ENCODE measurements at regions not wholly inside any gene's neighbourhood (a gene's known extent, or its start where the extent isn't known, plus 50 kb on each side); places are given as distances from the start of the nearest gene placed in this dataset.

DNA sequence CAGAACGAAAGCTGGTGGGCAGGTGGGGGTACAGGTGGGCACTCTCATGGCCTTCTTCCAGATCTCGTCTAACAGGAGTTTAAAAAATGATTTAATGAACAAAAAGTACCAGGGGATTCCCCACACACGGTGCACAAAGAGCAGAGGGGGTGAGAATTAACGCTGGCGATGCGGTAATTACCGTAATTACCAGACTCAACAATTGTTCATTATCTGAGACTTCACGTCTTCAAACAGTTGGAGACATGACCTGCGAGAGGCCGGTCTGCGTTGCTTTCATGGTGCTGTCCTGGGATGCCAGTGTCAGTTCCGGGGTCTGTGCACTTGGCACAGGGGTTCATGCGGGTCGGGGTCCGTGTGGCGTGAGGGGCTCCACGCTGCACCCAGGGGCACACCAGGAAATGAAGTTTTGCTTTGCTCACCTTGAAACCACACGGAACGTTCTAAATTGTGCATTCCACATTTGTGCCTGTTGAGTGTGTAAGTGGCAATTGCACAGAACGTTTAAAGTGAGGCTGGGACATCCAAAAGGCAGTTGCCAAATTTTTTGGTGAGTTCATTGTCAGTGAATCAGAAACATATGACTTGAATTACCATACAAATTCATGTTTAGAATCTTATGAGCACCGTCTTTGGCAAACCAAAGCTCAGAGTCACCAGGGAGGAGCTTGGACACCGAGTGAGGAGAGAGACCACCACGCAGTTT lies 256.4 kb upstream of the IRX1 start:
- no peak overlapping the region for H3K4me3 ChIP-seq
- WGBS, 2 donors, result 50 to 62% methylated on average over 23 of the region's 23 CpGs

GRCh38 chr5:3337812-3338541 lies 257.7 kb upstream of the IRX1 start:
- Histone ChIP-seq H3K36me3 (no peaks in the 10 kb centered on the region), H3K9me3 (no peaks in the 10 kb centered on the region), H3K27me3 (no peaks in the 10 kb centered on the region), H3K27ac (no peak overlapping the region), H3K4me1 (no peaks in the 10 kb centered on the region), H3K4me3 (no peak overlapping the region)
- FAIRE-seq (no peak), ATAC-seq (no peak), DNase-seq (no peak)
- intact Hi-C loops (cut with DNase I), result no loop called here
- 56 to 61% methylated on average over 16 of the region's 16 CpGs for WGBS, 2 donors
- TF ChIP-seq, protein P1, sequence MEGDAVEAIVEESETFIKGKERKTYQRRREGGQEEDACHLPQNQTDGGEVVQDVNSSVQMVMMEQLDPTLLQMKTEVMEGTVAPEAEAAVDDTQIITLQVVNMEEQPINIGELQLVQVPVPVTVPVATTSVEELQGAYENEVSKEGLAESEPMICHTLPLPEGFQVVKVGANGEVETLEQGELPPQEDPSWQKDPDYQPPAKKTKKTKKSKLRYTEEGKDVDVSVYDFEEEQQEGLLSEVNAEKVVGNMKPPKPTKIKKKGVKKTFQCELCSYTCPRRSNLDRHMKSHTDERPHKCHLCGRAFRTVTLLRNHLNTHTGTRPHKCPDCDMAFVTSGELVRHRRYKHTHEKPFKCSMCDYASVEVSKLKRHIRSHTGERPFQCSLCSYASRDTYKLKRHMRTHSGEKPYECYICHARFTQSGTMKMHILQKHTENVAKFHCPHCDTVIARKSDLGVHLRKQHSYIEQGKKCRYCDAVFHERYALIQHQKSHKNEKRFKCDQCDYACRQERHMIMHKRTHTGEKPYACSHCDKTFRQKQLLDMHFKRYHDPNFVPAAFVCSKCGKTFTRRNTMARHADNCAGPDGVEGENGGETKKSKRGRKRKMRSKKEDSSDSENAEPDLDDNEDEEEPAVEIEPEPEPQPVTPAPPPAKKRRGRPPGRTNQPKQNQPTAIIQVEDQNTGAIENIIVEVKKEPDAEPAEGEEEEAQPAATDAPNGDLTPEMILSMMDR (IDR thresholded peaks at IDR 0.05), result no peak

More for the DNA sequence above, 256.4 kb upstream of the IRX1 start:
- no peak overlapping the region for H3K27ac ChIP-seq
- no peaks in the 10 kb centered on the region for H3K27me3 ChIP-seq
- no peaks in the 10 kb centered on the region for H3K4me1 ChIP-seq
- no peaks in the 10 kb centered on the region for H3K36me3 ChIP-seq
- FAIRE-seq (no peak), DNase-seq (no peak), ATAC-seq (no peak)
- TF ChIP-seq, protein P1 (IDR thresholded peaks at IDR 0.05), result no peak
- intact Hi-C loops (cut with DNase I), result no loop called here
- no peaks in the 10 kb centered on the region for H3K9me3 ChIP-seq

DNA sequence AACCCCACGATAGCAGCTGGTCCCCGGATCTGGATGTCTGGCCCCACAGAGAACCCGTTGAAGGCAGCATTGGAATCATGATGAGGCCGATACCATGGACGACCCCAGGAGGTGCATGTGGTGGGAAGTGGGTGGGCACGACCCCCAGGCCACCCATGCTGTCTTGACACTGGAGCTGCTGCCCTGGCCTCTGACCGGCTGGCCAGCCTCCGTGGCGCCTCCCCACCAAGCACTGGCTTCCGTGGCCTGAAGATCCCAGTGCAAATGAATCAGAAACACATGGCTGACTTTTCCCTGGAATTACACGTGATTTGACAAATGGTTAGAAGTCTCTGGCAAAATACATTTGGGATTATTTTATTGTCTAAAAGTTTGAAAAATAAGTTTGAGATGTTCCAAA lies 259.0 kb upstream of the IRX1 start:
- TF ChIP-seq, protein P1 (IDR thresholded peaks at IDR 0.05), result no peak
- no peak for DNase-seq
- Histone ChIP-seq H3K27ac (no peak overlapping the region), H3K4me3 (no peak overlapping the region), H3K27me3 (no peaks in the 10 kb centered on the region), H3K36me3 (no peaks in the 10 kb centered on the region), H3K4me1 (no peaks in the 10 kb centered on the region), H3K9me3 (no peaks in the 10 kb centered on the region)
- intact Hi-C loops (cut with DNase I), result no loop called here
- no peak for FAIRE-seq
- ATAC-seq, result no peak
- WGBS, 2 donors, result 58 to 59% methylated on average over 11 of the region's 11 CpGs

- Histone ChIP-seq H3K36me3 (no peaks in the 10 kb centered on the region), H3K27ac (no peak overlapping the region), H3K27me3 (no peaks in the 10 kb centered on the region), H3K9me3 (no peaks in the 10 kb centered on the region), H3K4me3 (no peak overlapping the region), H3K4me1 (no peaks in the 10 kb centered on the region)
- FAIRE-seq (no peak), ATAC-seq (no peak), DNase-seq (no peak)
- intact Hi-C loops (cut with DNase I), result no loop called here
- 64 to 76% methylated on average over 12 of the region's 12 CpGs for WGBS, 2 donors
- TF ChIP-seq, protein P1 (IDR thresholded peaks at IDR 0.05), result no peak
Measured at GRCh38 chr5:3335301-3335700, 260.3 kb upstream of the IRX1 start.

DNA sequence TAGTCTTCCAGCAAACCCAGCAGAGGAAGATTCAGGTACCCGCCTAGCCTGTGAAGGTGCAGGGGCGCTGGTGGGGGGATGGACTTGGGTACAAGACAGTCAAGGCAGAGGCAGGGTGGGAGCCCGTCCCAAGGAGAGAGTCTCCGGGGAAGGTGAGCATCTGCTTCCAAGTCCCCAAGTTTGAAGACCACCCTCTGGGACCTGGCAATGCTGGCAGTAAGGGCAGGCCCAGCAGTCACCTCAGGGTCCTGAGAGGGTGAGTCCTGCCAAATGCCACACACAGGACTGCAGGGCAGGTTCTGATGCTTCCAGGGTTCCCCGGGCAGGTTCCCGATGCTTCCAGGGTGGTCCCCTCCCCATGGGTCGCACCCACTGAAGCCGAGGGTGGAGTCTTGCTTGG lies 261.8 kb upstream of the IRX1 start:
- no peak for ATAC-seq
- DNase-seq, result no peak
- 55 to 69% methylated on average over 7 to 8 of the region's 8 CpGs for WGBS, 2 donors
- no peaks in the 10 kb centered on the region for H3K4me1 ChIP-seq
- TF ChIP-seq, protein P1 (IDR thresholded peaks at IDR 0.05), result no peak
- intact Hi-C loops (cut with DNase I), result no loop called here
- no peak for FAIRE-seq
- H3K27me3 ChIP-seq, result no peaks in the 10 kb centered on the region
- no peaks in the 10 kb centered on the region for H3K9me3 ChIP-seq
- no peaks in the 10 kb centered on the region for H3K36me3 ChIP-seq
- no peak overlapping the region for H3K4me3 ChIP-seq
- no peak overlapping the region for H3K27ac ChIP-seq

All from pancreas (tissue), 10 donors.